HG02840 (cell line): ENCODE measurements at regions not wholly inside any gene's neighbourhood (a gene's known extent, or its start where the extent isn't known, plus 50 kb on each side); places are given as distances from the start of the nearest gene placed in this dataset.
"Not testable (repeated sequence)": the region's sequence is repeated elsewhere in the genome, so short reads cannot be mapped to it uniquely, and the experiment has no call there.

Experiments
- ATAC-seq: cut with Tn5 transposase; IDR thresholded peaks from one replicate; pipeline ENCODE4 v1.9.1; 2021; ENCODE audit warnings: mild to moderate bottlenecking, moderate library complexity, moderate number of reproducible peaks; ENCODE audit not compliant: unreplicated experiment, low FRiP score

DNA sequence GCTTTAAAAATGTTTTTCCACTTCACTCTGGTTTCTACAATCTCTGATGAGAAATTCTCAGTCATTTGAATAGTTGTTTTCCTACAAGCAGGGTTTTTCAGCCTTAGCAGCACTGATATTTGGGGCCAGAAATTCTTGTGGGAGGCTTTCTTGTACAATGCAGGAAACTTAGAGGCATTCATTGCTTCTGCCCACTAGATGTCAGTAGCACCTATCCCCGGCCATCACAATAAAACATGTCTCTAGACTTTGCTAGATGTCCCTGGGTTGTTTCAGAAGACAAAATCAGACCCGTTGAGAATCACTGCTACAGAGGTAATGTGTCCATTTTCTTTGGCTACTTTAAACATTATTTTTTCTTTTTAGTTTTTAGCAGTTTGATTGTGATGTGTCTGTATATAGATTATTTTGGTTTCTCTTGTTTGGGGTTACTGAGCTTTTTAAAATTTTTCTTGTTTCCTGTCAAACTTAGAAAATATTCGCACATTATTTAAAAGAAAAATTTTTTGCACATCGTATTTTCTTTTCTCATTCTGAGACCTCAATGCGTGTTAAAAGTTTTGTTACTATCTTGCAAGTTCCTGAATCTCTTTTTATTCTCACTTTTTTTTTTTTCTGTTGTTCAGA lies 60.8 kb upstream of the CCDC179 start:
- ATAC-seq, result peak; percentile 89

GRCh38 chr11:22922672-22923071 lies 62.4 kb upstream of the CCDC179 start:
- ATAC-seq, result no peak

DNA sequence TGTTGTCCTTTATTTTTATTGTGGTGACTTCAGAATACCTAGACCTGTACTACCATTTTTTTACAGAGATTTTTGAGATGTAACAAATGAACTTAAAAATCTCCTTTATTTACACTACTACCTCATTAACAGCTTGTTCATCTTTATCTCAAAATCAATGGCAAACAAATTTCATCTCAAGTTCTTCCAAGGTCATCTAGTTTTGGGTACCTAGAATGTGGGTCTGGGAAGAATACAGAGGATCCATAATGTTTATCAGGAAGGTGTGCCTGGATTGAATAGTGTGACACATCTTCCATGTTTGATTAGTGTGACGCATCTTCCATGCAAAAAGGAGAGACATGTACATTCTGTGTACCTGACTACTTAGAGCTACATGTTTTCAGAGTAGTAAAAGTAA lies 63.3 kb upstream of the CCDC179 start:
- no peak for ATAC-seq

GRCh38 chr11:22926341-22926740 lies 66.1 kb upstream of the CCDC179 start:
- no peak for ATAC-seq

DNA sequence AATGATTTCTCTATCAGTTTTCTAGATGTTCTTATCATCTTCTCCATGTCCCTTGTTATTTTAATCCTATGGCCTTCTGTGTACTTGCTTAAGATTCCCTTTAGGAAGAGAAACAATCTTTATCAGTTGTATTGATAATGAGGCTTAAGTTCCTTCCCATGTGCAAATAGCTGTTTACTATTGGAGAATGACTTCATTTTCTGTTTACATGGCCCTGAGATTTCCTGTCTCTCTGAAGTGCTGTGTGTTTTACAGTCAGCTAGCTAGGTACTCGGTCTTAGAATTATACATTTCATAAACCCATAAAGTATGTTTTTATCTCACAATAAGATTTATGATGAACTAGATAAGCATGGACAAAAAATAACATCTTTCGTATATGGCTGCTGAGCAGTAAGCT lies 67.5 kb upstream of the CCDC179 start:
- no peak for ATAC-seq

GRCh38 chr11:22928207-22928917 lies 68.1 kb upstream of the CCDC179 start:
- ATAC-seq, result no peak

DNA sequence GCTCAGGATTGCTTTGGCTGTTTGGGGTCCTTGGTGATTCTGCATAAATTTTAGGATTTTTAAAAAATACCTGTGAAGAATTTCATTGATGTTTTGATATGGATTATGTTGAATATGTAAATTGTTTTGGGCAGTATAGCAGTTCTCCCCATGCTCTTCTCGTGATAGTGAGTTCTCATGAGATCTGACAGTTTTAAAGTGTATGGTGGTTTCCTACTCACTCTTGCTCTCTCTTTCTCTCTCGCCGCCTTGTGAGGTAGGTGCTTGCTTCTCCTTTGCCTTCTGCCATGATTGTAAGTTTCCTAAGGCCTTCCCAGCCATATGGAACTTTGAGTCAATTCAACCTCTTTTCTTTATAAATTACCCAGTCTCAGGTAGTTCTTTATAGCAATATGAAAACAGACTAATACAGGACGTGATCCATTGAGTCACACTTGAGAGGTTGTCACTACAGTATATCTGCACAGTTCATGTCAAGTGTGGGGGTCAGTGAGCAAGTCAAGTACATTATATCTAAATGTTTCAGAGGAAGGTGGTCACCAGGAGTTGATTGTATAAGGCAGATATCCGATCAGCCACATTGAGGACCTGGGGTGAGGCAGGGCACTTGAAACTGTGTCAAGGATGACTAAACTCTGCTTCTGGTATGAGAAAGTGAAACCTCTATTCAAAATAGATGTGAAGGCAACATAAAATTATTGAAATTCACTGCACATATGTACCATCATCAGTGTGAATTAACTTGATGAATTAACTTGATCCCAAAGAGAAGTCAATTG lies 70.7 kb upstream of the CCDC179 start:
- ATAC-seq, result peak; percentile 83

- no peak for ATAC-seq
Measured at GRCh38 chr11:22938691-22939090, 78.4 kb upstream of the CCDC179 start.

DNA sequence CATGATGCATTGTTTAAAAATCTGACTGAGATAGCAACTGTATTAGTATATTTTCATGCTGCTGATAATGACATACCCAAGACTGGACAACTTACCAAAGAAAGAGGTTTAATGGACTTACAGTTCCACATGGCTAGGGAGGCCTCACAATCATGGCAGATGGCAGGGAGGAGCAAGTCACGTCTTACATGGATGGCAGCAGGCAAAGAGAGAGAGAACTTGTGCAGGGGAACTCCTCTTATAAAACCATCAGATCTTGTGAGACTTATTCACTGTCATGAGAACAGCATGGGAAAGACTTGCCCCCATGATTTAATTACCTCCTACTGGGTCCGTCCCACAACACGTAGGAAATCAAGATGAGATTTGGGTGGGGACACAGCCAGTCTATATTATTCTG lies 81.3 kb upstream of the CCDC179 start:
- ATAC-seq, result not testable (repeated sequence)

GRCh38 chr11:22957786-22958185 lies 97.5 kb upstream of the CCDC179 start:
- no peak for ATAC-seq

GRCh38 chr11:22974251-22974650 lies 114.0 kb upstream of the CCDC179 start:
- ATAC-seq, result no peak

DNA sequence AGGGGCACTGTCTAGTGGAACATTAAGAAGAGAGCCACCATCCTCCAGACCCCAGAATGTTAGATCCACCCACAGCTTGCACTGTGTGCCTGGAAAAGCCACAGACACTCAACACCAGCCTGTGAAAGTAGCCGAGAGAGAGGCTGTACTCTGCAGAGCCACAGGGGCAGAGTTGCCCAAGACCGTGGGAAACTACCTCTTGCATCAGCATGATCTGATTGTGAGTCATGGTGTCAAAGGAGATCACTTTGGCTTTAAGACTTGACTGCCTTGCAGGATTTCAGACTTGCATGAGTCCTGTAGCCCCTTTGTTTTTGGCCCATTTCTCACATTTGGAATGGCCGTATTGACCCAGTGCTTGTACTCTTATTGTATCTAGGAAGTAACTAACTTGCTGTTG lies 115.9 kb upstream of the CCDC179 start:
- no peak for ATAC-seq

DNA sequence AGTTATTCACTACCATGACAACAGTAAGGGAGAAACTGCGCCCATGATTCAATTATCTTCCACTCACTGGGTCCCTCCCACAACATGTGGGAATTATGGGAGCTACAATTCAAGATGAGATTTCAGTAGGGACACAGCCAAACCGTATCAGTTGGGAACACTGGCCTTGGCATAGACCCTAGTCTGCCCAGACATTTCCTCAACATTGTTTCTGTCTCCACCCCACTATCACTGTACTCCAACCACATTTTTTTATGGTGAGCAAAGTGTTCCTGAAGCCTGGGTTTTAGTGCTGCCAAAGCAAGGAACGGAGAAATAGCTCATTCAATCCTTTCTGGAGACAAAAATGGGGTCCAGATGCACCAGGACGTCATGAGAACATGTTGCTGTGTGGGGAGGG lies 122.6 kb upstream of the CCDC179 start:
- no peak for ATAC-seq

DNA sequence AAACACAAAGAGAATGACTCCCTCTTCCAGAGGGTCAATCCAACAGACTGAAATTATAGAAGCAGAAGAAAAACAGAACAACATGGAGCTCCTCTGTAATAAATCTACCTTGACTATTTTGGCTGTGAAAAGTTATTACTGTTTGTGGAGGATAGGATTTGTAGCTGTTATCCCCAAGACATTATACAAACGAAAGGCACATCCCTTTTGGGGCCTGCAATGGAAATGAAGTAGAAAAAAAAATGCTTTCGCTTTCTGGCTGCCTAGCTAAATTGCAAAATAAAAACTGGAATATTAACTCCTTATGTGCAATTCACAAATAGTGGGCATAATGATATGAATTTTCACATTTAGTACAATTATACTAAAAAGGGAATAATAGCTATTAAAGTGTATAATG lies 123.8 kb upstream of the CCDC179 start:
- no peak for ATAC-seq

DNA sequence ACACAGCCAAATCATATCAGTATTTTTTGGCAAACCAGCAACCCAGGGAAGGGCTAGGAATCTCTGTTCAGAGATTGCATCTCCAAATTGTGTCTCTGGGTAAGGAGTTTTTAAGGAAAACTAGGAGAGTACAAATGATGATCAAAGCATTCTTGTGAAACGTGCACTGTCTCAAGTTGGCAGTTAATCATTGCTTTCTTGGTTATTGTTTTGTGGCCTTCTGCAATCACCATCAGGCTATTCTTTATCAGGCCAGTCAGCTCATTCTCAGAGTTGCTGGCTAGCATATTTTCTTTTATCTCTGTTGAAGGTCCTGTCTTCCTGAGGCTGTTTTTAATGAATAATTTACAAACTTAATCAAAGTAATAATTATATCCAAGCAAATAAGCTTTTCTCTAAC lies 129.1 kb upstream of the CCDC179 start:
- no peak for ATAC-seq

DNA sequence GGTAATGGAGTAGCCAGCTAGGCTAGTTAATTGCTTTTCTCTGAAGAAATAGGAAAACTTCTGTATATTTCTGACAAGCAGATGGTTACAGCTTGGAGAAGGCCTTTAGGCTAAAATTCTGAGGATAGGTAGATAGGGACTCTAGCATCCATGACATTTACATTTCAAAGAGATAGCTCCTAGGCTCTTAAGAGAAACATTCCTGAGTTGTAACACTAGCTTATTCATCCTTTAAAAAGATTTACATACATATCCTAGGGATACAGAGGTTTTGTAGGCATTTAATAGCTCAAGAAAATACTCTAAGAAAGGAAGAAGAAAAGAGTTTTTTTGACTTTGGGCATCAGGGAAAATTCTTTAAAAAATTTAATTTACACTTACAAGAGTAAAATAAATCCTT lies 130.9 kb upstream of the CCDC179 start:
- ATAC-seq, result no peak

- ATAC-seq, result no peak
Measured at GRCh38 chr11:23006730-23007129, 146.5 kb upstream of the CCDC179 start.

- no peak for ATAC-seq
Measured at GRCh38 chr11:23010790-23011335, 150.6 kb upstream of the CCDC179 start.

GRCh38 chr11:23012930-23013329 lies 152.7 kb upstream of the CCDC179 start:
- no peak for ATAC-seq

DNA sequence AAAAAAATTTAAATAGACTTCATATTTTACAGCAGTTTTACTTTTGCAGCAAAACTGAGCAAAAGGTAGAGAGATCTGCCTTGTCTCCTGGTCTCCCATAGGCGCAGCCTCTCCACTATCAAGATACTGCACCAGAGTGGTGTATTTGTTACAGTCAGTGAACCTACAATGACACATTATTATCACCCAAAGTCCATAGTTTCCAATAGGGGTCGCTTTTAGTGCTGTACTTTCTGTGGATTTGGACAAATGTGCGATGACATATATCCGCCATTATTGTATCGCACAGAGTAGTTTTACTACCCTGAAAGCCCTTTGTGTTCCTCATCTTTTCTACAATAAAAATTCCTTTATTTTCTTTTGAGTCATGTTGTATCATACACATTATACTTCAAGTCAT lies 153.2 kb upstream of the CCDC179 start:
- no peak for ATAC-seq

DNA sequence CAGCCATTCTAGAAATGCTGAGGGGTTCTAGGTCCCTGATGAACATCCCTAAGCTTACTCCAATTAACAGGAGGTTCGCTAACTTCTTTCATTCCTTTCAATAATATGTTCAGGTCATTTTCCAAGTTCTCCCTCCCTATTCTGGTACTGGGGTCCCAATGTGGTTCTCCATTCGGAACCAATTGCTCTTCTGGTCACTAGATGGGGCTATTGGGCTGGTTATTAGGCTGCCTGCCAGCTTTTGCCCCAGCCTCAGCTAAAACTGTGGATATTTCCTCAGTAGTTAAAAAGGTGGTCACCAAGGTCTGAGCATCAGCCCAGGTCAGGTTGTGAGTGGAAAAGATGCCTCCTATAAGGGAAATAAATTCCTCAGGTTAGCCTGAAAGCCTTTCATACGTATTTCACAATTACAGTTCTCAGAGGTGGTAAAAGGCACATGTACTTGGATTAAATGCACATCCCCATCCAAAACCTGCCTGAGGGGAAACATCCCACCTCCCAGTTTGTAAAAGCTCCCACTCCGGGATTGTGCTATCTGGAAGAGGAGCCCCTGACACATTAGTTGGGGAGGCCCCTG lies 161.1 kb upstream of the CCDC179 start:
- ATAC-seq, result no peak
